Lung (tissue), 11 donors: ENCODE measurements at regions not wholly inside any gene's neighbourhood (a gene's known extent, or its start where the extent isn't known, plus 50 kb on each side); places are given as distances from the start of the nearest gene placed in this dataset.

Experiments
- ATAC-seq: fragments of 200-7000 bp; cut with Tn5 transposase; one replicate; pipeline ENCODE4 v1.9.1; 2020; ENCODE audit warnings: moderate number of reproducible peaks; ENCODE audit not compliant: insufficient read depth, low FRiP score
- DNase-seq, 3 donors: peaks; one replicate each; pipeline ENCODE4 v3.0.0-alpha.2; 2013 to 2017
- H3K27ac ChIP-seq, 2 donors: one replicate each; pipeline ENCODE4 v1.5.1; 2013; ENCODE audit warnings: mild to moderate bottlenecking in 2 of 2, moderate library complexity in 2 of 2, control low read depth in 1 of 2, inconsistent platforms in 1 of 2, low read depth in 1 of 2, low read length in 1 of 2
- H3K27me3 ChIP-seq, 3 donors: one replicate each; pipeline ENCODE4 v1.5.1; 2013; ENCODE audit warnings: low read length in 2 of 3; ENCODE audit not compliant: control insufficient read depth in 3 of 3, insufficient read depth in 3 of 3
- H3K36me3 ChIP-seq, 4 donors: one replicate each; pipeline ENCODE4 v1.5.1; 2013; ENCODE audit warnings: low read length in 4 of 4, mild to moderate bottlenecking in 1 of 4, moderate library complexity in 1 of 4; ENCODE audit not compliant: control insufficient read depth in 4 of 4, insufficient read depth in 4 of 4
- H3K4me1 ChIP-seq, 5 donors: one replicate each; pipeline ENCODE4 v1.5.1; 2013; ENCODE audit warnings: low read length in 5 of 5, mild to moderate bottlenecking in 2 of 5, moderate library complexity in 1 of 5; ENCODE audit not compliant: control insufficient read depth in 5 of 5, insufficient read depth in 5 of 5
- H3K4me3 ChIP-seq: one replicate; pipeline ENCODE4 v1.5.1; 2013; ENCODE audit warnings: mild to moderate bottlenecking, control low read depth, moderate library complexity
- H3K9ac ChIP-seq, 2 donors: one replicate each; pipeline ENCODE4 v1.5.1; 2013; ENCODE audit warnings: low read length in 2 of 2, control low read depth in 1 of 2; ENCODE audit not compliant: insufficient read depth in 1 of 2
- H3K9me3 ChIP-seq, 4 donors: one replicate each; pipeline ENCODE4 v1.5.1; 2013; ENCODE audit warnings: low read length in 3 of 4, mild to moderate bottlenecking in 1 of 4, moderate library complexity in 1 of 4; ENCODE audit not compliant: control insufficient read depth in 4 of 4, insufficient read depth in 3 of 4
- WGBS, 2 donors: extraction: QIAGEN DNeasy Blood & Tissue Kit; methylation state at CpG; one replicate each; pipeline ENCODE4 v1.1.7; 2013; 5-methylcytosine and 5-hydroxymethylcytosine counted together
- TF ChIP-seq, protein P1 (sequence below): IDR thresholded peaks from 2 replicates; pipeline ENCODE4 v1.5.1; 2012; ENCODE audit warnings: mild to moderate bottlenecking; ENCODE audit errors: control extremely low read depth, extremely low read depth
- donor health status: control.
- donor health status: control.
- donor health status: Bipolar disorder and iron deficiency.
- donor health status: healthy.
- donor health status: DM: yes; HTN: yes; CAD: no.

DNA sequence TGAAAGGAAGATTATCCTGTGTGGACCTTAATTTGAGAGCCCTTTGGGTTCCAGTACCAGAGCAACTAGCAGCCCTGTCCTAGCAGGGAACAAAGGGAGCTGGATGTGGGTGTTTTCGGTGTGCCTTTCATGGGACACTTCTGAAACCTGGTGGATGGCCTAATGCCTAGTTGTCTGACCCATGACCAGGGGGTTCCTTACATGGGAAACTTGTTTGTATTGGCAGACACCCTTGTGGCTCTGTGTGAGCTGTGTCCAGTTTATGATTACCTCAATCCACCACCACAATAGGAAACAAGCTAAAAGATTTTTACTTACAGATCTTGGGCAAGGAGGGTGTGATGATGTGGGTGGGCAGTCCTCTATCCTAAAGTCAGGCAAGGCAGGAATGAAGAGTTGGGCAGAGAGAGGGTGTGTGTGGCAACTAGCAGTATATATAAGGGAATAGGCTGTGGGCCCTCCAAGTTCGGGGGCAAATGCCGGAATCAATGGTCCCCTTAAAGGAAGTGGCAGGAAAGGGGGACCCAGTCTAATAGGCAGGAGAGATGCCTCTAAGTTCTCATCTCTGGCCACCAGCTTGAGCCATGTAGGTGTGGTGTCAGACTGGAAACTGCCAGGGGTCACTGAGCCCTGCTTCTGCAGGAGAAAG lies 264.6 kb downstream of the QKI start:
- peaks cover 0 to 2% (median 0%) of the 10 kb centered on the region in 4 donors for H3K9me3 ChIP-seq
- DNase-seq (no peak), ATAC-seq (no peak)
- H3K27ac ChIP-seq, result no peak overlapping the region
- no peaks in the 10 kb centered on the region for H3K36me3 ChIP-seq
- no peak overlapping the region for H3K9ac ChIP-seq
- H3K27me3 ChIP-seq, result no peaks in the 10 kb centered on the region
- H3K4me3 ChIP-seq, result no peak overlapping the region
- peaks cover 0 to 11% (median 0%) of the 10 kb centered on the region in 5 donors for H3K4me1 ChIP-seq
- 93% methylated on average over 3 of the region's 3 CpGs for WGBS, 2 donors
- TF ChIP-seq, protein P1, sequence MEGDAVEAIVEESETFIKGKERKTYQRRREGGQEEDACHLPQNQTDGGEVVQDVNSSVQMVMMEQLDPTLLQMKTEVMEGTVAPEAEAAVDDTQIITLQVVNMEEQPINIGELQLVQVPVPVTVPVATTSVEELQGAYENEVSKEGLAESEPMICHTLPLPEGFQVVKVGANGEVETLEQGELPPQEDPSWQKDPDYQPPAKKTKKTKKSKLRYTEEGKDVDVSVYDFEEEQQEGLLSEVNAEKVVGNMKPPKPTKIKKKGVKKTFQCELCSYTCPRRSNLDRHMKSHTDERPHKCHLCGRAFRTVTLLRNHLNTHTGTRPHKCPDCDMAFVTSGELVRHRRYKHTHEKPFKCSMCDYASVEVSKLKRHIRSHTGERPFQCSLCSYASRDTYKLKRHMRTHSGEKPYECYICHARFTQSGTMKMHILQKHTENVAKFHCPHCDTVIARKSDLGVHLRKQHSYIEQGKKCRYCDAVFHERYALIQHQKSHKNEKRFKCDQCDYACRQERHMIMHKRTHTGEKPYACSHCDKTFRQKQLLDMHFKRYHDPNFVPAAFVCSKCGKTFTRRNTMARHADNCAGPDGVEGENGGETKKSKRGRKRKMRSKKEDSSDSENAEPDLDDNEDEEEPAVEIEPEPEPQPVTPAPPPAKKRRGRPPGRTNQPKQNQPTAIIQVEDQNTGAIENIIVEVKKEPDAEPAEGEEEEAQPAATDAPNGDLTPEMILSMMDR, result no peak

- H3K4me1 ChIP-seq, result peaks cover 0 to 7% (median 0%) of the 10 kb centered on the region in 5 donors
- H3K27ac ChIP-seq, result no peak overlapping the region
- H3K27me3 ChIP-seq, result no peaks in the 10 kb centered on the region
- TF ChIP-seq, protein P1, result no peak
- no peaks in the 10 kb centered on the region for H3K9me3 ChIP-seq
- H3K36me3 ChIP-seq, result no peaks in the 10 kb centered on the region
- no peak overlapping the region for H3K4me3 ChIP-seq
- ATAC-seq, result no peak
- no peak for DNase-seq
- H3K9ac ChIP-seq, result no peak overlapping the region
Observed at GRCh38 chr6:163675611-163676010, 261.1 kb downstream of the QKI start.

DNA sequence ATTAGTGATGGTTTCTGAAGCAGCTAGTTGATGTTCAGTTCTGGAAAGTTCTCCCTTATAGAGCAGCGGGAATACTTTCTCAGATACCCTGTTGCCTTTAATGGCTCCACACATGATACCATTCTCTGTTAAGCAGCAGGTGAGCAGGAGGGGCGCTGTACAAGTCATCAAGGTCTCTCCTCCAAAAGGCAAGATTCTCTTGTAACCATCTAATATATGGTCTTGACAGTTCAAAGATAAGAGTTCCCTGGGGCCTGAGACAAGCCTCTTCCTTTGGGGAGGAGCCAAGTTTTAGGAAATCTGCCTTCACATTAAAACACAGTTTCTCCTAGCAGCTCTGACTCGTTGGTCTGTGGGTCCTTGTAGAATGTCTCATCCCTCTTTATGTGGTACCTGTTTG lies 258.2 kb downstream of the QKI start:
- H3K27ac ChIP-seq, result no peak overlapping the region
- no peak overlapping the region for H3K9ac ChIP-seq
- H3K4me3 ChIP-seq, result no peak overlapping the region
- peaks cover 0 to 3% (median 0%) of the 10 kb centered on the region in 5 donors for H3K4me1 ChIP-seq
- DNase-seq (no peak), ATAC-seq (no peak)
- TF ChIP-seq, protein P1, result no peak
- no peaks in the 10 kb centered on the region for H3K27me3 ChIP-seq
- no peaks in the 10 kb centered on the region for H3K9me3 ChIP-seq
- no peaks in the 10 kb centered on the region for H3K36me3 ChIP-seq
- WGBS, 2 donors, result 73 to 84% methylated on average over 3 of the region's 3 CpGs

DNA sequence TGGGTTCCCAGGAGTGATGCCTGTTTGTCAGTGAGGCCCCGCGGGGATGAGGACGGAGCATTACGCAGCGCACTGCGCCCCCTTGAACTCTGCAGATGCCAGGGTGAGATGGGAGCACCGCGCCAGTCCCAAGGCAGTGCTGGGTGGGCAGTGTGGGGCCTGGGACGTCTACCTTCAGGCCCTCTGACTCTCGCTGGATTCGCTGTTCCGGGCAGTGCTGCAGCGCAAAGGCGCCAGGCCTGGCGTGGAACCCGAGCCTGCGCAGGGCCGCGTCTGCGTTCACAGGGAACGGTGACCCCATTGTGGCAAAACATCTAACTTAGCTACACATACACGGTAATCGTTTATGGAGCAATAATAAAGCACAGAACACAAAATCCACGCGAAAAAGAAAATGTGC lies 257.3 kb downstream of the QKI start:
- Histone ChIP-seq H3K27me3 (no peaks in the 10 kb centered on the region), H3K9me3 (no peaks in the 10 kb centered on the region), H3K4me3 (no peak overlapping the region), H3K9ac (no peak overlapping the region), H3K4me1 (peaks cover 0 to 7% (median under 1%) of the 10 kb centered on the region in 5 donors), H3K36me3 (no peaks in the 10 kb centered on the region), H3K27ac (no peak overlapping the region)
- no peak for DNase-seq
- TF ChIP-seq, protein P1, result no peak
- WGBS, 2 donors, result 94 to 95% methylated on average over 25 of the region's 25 CpGs
- ATAC-seq, result no peak
